IMR-90 (cell line): ENCODE measurements at regions not wholly inside any gene's neighbourhood (a gene's known extent, or its start where the extent isn't known, plus 50 kb on each side); places are given as distances from the start of the nearest gene placed in this dataset.
"Not testable (repeated sequence)": the region's sequence is repeated elsewhere in the genome, so short reads cannot be mapped to it uniquely, and the experiment has no call there.

ENCODE experiments used
- ATAC-seq: fragments of 200-7000 bp; cut with Tn5 transposase; 2 replicates; pipeline ENCODE4 v1.9.1; 2020; ENCODE audit warnings: low read depth, mild to moderate bottlenecking, moderate library complexity
- BruUV-seq: library from RNA; stranded (reverse); fragments of 400-500 nt; replicated peaks from 2 replicates; lab custom pipeline; 2021; lab: Mats Ljungman, UMichigan
- CTCF ChIA-PET: fragments of 300-600 bp; formaldehyde crosslinking; extraction: SDS; loops from one replicate; lab custom pipeline; 2021; ENCODE audit warnings: antibody characterized with exemption; lab: Yijun Ruan, JAX
- POLR2A ChIA-PET: fragments of 300-600 bp; sonication (Branson Sonifier 250); formaldehyde crosslinking; loops from one replicate; lab custom pipeline; 2022; ENCODE audit warnings: antibody characterized with exemption; ENCODE audit not compliant: unreplicated experiment; lab: Charles Lee
- DNase-seq: peaks from one replicate; pipeline ENCODE4 v3.0.0; 2013
- H2AFZ ChIP-seq: replicated peaks from 2 replicates; pipeline ENCODE3; 2013; ENCODE audit warnings: low read length, mild to moderate bottlenecking; ENCODE audit not compliant: poor library complexity
- H2AK5ac ChIP-seq: 2 replicates; pipeline ENCODE4 v1.6.1; 2013; ENCODE audit warnings: low read depth, low read length, inconsistent platforms
- H2AK9ac ChIP-seq: replicated peaks from 2 replicates; pipeline ENCODE3; 2013; ENCODE audit warnings: mild to moderate bottlenecking, low read depth, low read length, moderate library complexity; ENCODE audit not compliant: poor library complexity
- H2BK120ac ChIP-seq: 2 replicates; pipeline ENCODE4 v1.6.1; 2013; ENCODE audit warnings: low read depth, low read length, inconsistent platforms
- H2BK15ac ChIP-seq: 3 replicates; pipeline ENCODE4 v1.6.1; 2013; ENCODE audit warnings: low read depth, low read length, inconsistent platforms
- H2BK20ac ChIP-seq: 2 replicates; pipeline ENCODE4 v1.6.1; 2013; ENCODE audit warnings: low read depth, mild to moderate bottlenecking, inconsistent platforms, low read length, moderate library complexity
- H2BK5ac ChIP-seq: 2 replicates; pipeline ENCODE4 v1.6.1; 2013; ENCODE audit warnings: mild to moderate bottlenecking, low read depth, low read length, inconsistent platforms; ENCODE audit not compliant: poor library complexity, severe bottlenecking
- H3K14ac ChIP-seq: replicated peaks from 2 replicates; pipeline ENCODE4 v1.6.1; 2013; ENCODE audit warnings: low read depth, low read length, inconsistent platforms
- H3K18ac ChIP-seq: 2 replicates; pipeline ENCODE4 v1.6.1; 2013; ENCODE audit warnings: low read depth, low read length, control low read depth
- H3K23ac ChIP-seq: 2 replicates; pipeline ENCODE4 v1.6.1; 2013; ENCODE audit warnings: low read depth, low read length, inconsistent platforms
- H3K27ac ChIP-seq: 2 replicates; pipeline ENCODE4 v1.5.1; 2013; ENCODE audit warnings: mild to moderate bottlenecking, control low read depth, low read length; ENCODE audit not compliant: insufficient read depth
- H3K27me3 ChIP-seq: 2 replicates; pipeline ENCODE4 v1.6.1; 2013; ENCODE audit warnings: low read length; ENCODE audit not compliant: control insufficient read depth, insufficient read depth
- H3K36me3 ChIP-seq: 2 replicates; pipeline ENCODE4 v1.6.1; 2013; ENCODE audit warnings: low read length, mixed read lengths; ENCODE audit not compliant: control insufficient read depth, insufficient read depth
- H3K4ac ChIP-seq: 2 replicates; pipeline ENCODE4 v1.6.1; 2013; ENCODE audit warnings: low read depth, low read length, inconsistent platforms
- H3K4me1 ChIP-seq: 2 replicates; pipeline ENCODE4 v1.6.1; 2013; ENCODE audit warnings: low read length, mixed read lengths; ENCODE audit not compliant: control insufficient read depth, insufficient read depth
- H3K4me2 ChIP-seq: 2 replicates; pipeline ENCODE4 v1.6.1; 2013; ENCODE audit warnings: low read depth, mild to moderate bottlenecking, control low read depth, low read length, moderate library complexity
- H3K4me3 ChIP-seq: 2 replicates; pipeline ENCODE4 v1.5.1; 2013; ENCODE audit warnings: low read depth, mild to moderate bottlenecking, control low read depth, low read length, moderate library complexity; ENCODE audit not compliant: insufficient read depth
- H3K56ac ChIP-seq: 2 replicates; pipeline ENCODE4 v1.6.1; 2013; ENCODE audit warnings: low read length, inconsistent platforms; ENCODE audit not compliant: insufficient read depth; ENCODE audit errors: extremely low read depth
- H3K79me1 ChIP-seq, 2 experiments: 2 replicates each; pipeline ENCODE4 v1.6.1; 2013; ENCODE audit warnings: low read length in 2 of 2, inconsistent platforms in 1 of 2, low read depth in 1 of 2
- H3K9ac ChIP-seq: 2 replicates; pipeline ENCODE4 v1.6.1; 2013; ENCODE audit warnings: low read depth, low read length, control low read depth
- H3K9me1 ChIP-seq: 2 replicates; pipeline ENCODE4 v1.6.1; 2013; ENCODE audit warnings: low read length, inconsistent platforms; ENCODE audit not compliant: insufficient read depth
- H3K9me3 ChIP-seq: 2 replicates; pipeline ENCODE4 v1.6.1; 2013; ENCODE audit warnings: low read length; ENCODE audit not compliant: control insufficient read depth, insufficient read depth
- H4K20me1 ChIP-seq: 2 replicates; pipeline ENCODE4 v1.6.1; 2013; ENCODE audit warnings: low read length, inconsistent platforms; ENCODE audit not compliant: insufficient read depth
- H4K5ac ChIP-seq: 2 replicates; pipeline ENCODE4 v1.6.1; 2013; ENCODE audit warnings: mild to moderate bottlenecking, low read depth, low read length, control low read depth
- H4K8ac ChIP-seq, 2 experiments: 2 replicates each; pipeline ENCODE4 v1.6.1; 2013; ENCODE audit warnings: low read depth in 2 of 2, low read length in 2 of 2, control low read depth in 1 of 2, inconsistent platforms in 1 of 2
- H4K91ac ChIP-seq: 2 replicates; pipeline ENCODE4 v1.6.1; 2013; ENCODE audit warnings: low read depth, low read length, inconsistent platforms; ENCODE audit not compliant: insufficient read depth
- BHLHE40 ChIP-seq: fragments of 150-350 bp; IDR thresholded peaks from 2 replicates; pipeline ENCODE4 v1.6.1; 2016; ENCODE audit warnings: mild to moderate bottlenecking, low read depth, low read length
- CEBPB ChIP-seq: IDR thresholded peaks from 2 replicates; pipeline ENCODE4 v1.6.1; 2012; ENCODE audit warnings: low read depth, low read length, improper control_type of control experiment
- CHD1 ChIP-seq: IDR thresholded peaks from 2 replicates; pipeline ENCODE4 v1.6.1; 2012; ENCODE audit warnings: low read depth, low read length, improper control_type of control experiment
- FOS ChIP-seq: fragments of 150-350 bp; IDR thresholded peaks from 2 replicates; pipeline ENCODE4 v1.6.1; 2016; ENCODE audit warnings: low read depth, low read length
- MAFK ChIP-seq: IDR thresholded peaks from 2 replicates; pipeline ENCODE4 v1.6.1; 2012; ENCODE audit warnings: low read depth, low read length, improper control_type of control experiment
- MAZ ChIP-seq: IDR thresholded peaks from 2 replicates; pipeline ENCODE4 v1.6.1; 2012; ENCODE audit warnings: low read depth, mild to moderate bottlenecking, low read length, improper control_type of control experiment, moderate library complexity, borderline replicate concordance
- MXI1 ChIP-seq: IDR thresholded peaks from 2 replicates; pipeline ENCODE4 v1.6.1; 2012; ENCODE audit warnings: low read depth, mild to moderate bottlenecking, low read length, moderate library complexity, borderline replicate concordance
- POLR2A ChIP-seq: IDR thresholded peaks from 2 replicates; pipeline ENCODE4 v1.6.1; 2012; ENCODE audit warnings: mild to moderate bottlenecking, low read depth, low read length
- RAD21 ChIP-seq: IDR thresholded peaks from 2 replicates; pipeline ENCODE4 v1.6.1; 2012; ENCODE audit warnings: low read length, improper control_type of control experiment
- RCOR1 ChIP-seq: IDR thresholded peaks from 2 replicates; pipeline ENCODE4 v1.6.1; 2012; ENCODE audit warnings: mild to moderate bottlenecking, low read length, improper control_type of control experiment; ENCODE audit not compliant: insufficient replicate concordance
- RFX5 ChIP-seq: IDR thresholded peaks from 2 replicates; pipeline ENCODE4 v1.8.0; 2012; ENCODE audit warnings: low read depth, mild to moderate bottlenecking, low read length, moderate library complexity
- SMC3 ChIP-seq: fragments of 150-350 bp; IDR thresholded peaks from 2 replicates; pipeline ENCODE4 v1.6.1; 2016; ENCODE audit warnings: low read depth, mild to moderate bottlenecking, antibody characterized with exemption, low read length, moderate library complexity
- WGBS, 2 experiments: methylation state at CpG; one replicate each; pipeline versions ENCODE4 v1.1.5 to v1.1.7; 2013; ENCODE audit warnings: missing lambda C conversion rate in 2 of 2; ENCODE audit not compliant: insufficient read length in 1 of 2; ENCODE audit errors: extremely low coverage in 2 of 2; 5-methylcytosine and 5-hydroxymethylcytosine counted together
- dilution Hi-C: fragments of 300-500 bp; cut with HindIII; formaldehyde crosslinking; loops from one replicate; pipeline ENCODE4 v1.14.3; 2018; ENCODE audit warnings: low sequenced_read_pairs; ENCODE audit not compliant: unreplicated experiment
- in situ Hi-C: fragments of 300-500 bp; cut with MboI; formaldehyde crosslinking; loops from 3 replicates; pipeline ENCODE4 v1.14.3; 2019; ENCODE audit warnings: low sequenced_read_pairs, inconsistent platforms, mixed read lengths
- intact Hi-C: fragments of 100-400 bp; cut with micrococcal nuclease; formaldehyde crosslinking; loops from 2 replicates; pipeline ENCODE4 v1.10.0; 2022

- no peak overlapping the region for H4K91ac ChIP-seq
- H3K4me2 ChIP-seq, result no peak overlapping the region
- H2BK120ac ChIP-seq, result no peak overlapping the region
- in situ Hi-C loops, result no loop called here
- no peak overlapping the region for H3K27ac ChIP-seq
- no peak overlapping the region for H3K4me3 ChIP-seq
- no peak overlapping the region for H4K5ac ChIP-seq
- H3K27me3 ChIP-seq, result no peaks in the 10 kb centered on the region
- dilution Hi-C loops, result no loop called here
- no peaks in the 10 kb centered on the region for H3K9me1 ChIP-seq
- intact Hi-C loops, result no loop called here
- no CpG with 5 or more reads among the region's 2 CpGs for WGBS, 2 experiments
- no peak overlapping the region for H3K9ac ChIP-seq
- TF ChIP-seq CHD1 (no peak), FOS (no peak), RCOR1 (no peak), CEBPB (no peak), MXI1 (no peak), MAFK (no peak), MAZ (no peak), RAD21 (no peak), POLR2A (no peak), BHLHE40 (no peak), SMC3 (no peak), RFX5 (no peak)
- no peak overlapping the region for H2AFZ ChIP-seq
- BruUV-seq, result no TSS peak
- no peaks in the 10 kb centered on the region for H3K79me1 ChIP-seq
- no peak overlapping the region for H2AK5ac ChIP-seq
- H3K9me3 ChIP-seq, result peaks cover 14% of the 10 kb centered on the region
- H3K56ac ChIP-seq, result no peak overlapping the region
- no peak overlapping the region for H3K18ac ChIP-seq
- CTCF ChIA-PET, result no interaction called here
- no peaks in the 10 kb centered on the region for H3K36me3 ChIP-seq
- H4K8ac ChIP-seq, result no peak overlapping the region
- no peak overlapping the region for H3K23ac ChIP-seq
- no peaks in the 10 kb centered on the region for H3K4me1 ChIP-seq
- no peak for ATAC-seq
- no peak overlapping the region for H2BK5ac ChIP-seq
- no peak overlapping the region for H2BK15ac ChIP-seq
- H3K14ac ChIP-seq, result no peak overlapping the region
- H3K4ac ChIP-seq, result no peak overlapping the region
- no peaks in the 10 kb centered on the region for H4K20me1 ChIP-seq
- no peak for DNase-seq
- H2AK9ac ChIP-seq, result no peak overlapping the region
- H2BK20ac ChIP-seq, result no peak overlapping the region
- POLR2A ChIA-PET, result no interaction called here
Measured at GRCh38 chr18:1150344-1150743, 245.7 kb downstream of the ADCYAP1 start.

GRCh38 chr18:1152958-1153357 is 248.3 kb downstream of the ADCYAP1 start:
- H4K5ac ChIP-seq, ATAC-seq, H3K79me1 ChIP-seq, H2AFZ ChIP-seq, H3K14ac ChIP-seq, H4K20me1 ChIP-seq, H2AK5ac ChIP-seq, H2BK15ac ChIP-seq, H2AK9ac ChIP-seq, H3K56ac ChIP-seq, in situ Hi-C loops, H3K4ac ChIP-seq, H2BK120ac ChIP-seq, H3K9ac ChIP-seq, POLR2A ChIA-PET, H4K91ac ChIP-seq, H2BK20ac ChIP-seq, H3K27me3 ChIP-seq, H3K27ac ChIP-seq, H3K18ac ChIP-seq, H3K36me3 ChIP-seq, H3K23ac ChIP-seq, BruUV-seq, dilution Hi-C loops, DNase-seq, intact Hi-C loops, H3K4me1 ChIP-seq, H4K8ac ChIP-seq, H3K4me3 ChIP-seq, H2BK5ac ChIP-seq, H3K9me1 ChIP-seq, CTCF ChIA-PET, H3K4me2 ChIP-seq: not testable (repeated sequence)
- H3K9me3 ChIP-seq, result peaks cover 25% of the 10 kb centered on the region
- no CpG with 5 or more reads among the region's 2 CpGs for WGBS, 2 experiments
